GM21619 (cell line): ENCODE measurements at regions not wholly inside any gene's neighbourhood (a gene's known extent, or its start where the extent isn't known, plus 50 kb on each side); places are given as distances from the start of the nearest gene placed in this dataset.
A peak's percentile ranks its signal among the peaks of the same experiment; 100 is the strongest.

ENCODE experiments used
- ATAC-seq: cut with Tn5 transposase; IDR thresholded peaks from one replicate; pipeline ENCODE4 v1.9.1; 2021; ENCODE audit not compliant: unreplicated experiment

- ATAC-seq, result no peak
Observed at GRCh38 chr5:9927521-9927997, 297.4 kb upstream of the TAS2R1 start.

GRCh38 chr5:9927106-9927505 lies 297.0 kb upstream of the TAS2R1 start:
- no peak for ATAC-seq

- ATAC-seq, result peak; percentile 79
Observed at GRCh38 chr5:9924614-9925013, 294.5 kb upstream of the TAS2R1 start.

- no peak for ATAC-seq
Observed at GRCh38 chr5:9922719-9923118, 292.6 kb upstream of the TAS2R1 start.

GRCh38 chr5:9920697-9921096 lies 290.5 kb upstream of the TAS2R1 start:
- ATAC-seq, result no peak

- ATAC-seq, result no peak
Observed at GRCh38 chr5:9919306-9920030, 289.3 kb upstream of the TAS2R1 start.

GRCh38 chr5:9905661-9906060 lies 275.5 kb upstream of the TAS2R1 start:
- no peak for ATAC-seq

- ATAC-seq, result no peak
Observed at GRCh38 chr5:9903801-9904200, 273.6 kb upstream of the TAS2R1 start.

GRCh38 chr5:9898319-9898718 lies 268.2 kb upstream of the TAS2R1 start:
- ATAC-seq, result no peak

GRCh38 chr5:9895302-9895645 lies 265.1 kb upstream of the TAS2R1 start:
- ATAC-seq, result no peak

- ATAC-seq, result no peak
Observed at GRCh38 chr5:9894571-9895301, 264.6 kb upstream of the TAS2R1 start.

GRCh38 chr5:9892696-9893095 lies 262.5 kb upstream of the TAS2R1 start:
- no peak for ATAC-seq

GRCh38 chr5:9889511-9889910 lies 259.4 kb upstream of the TAS2R1 start:
- ATAC-seq, result no peak

- ATAC-seq, result no peak
Observed at GRCh38 chr5:9888501-9888901, 258.4 kb upstream of the TAS2R1 start.

- no peak for ATAC-seq
Observed at GRCh38 chr5:9885164-9885563, 255.0 kb upstream of the TAS2R1 start.

GRCh38 chr5:9878206-9878605 lies 248.1 kb upstream of the TAS2R1 start:
- no peak for ATAC-seq

- ATAC-seq, result no peak
Observed at GRCh38 chr5:9877488-9877887, 247.3 kb upstream of the TAS2R1 start.

GRCh38 chr5:9876451-9876850 lies 246.3 kb upstream of the TAS2R1 start:
- no peak for ATAC-seq

- no peak for ATAC-seq
Observed at GRCh38 chr5:9869616-9870288, 239.6 kb upstream of the TAS2R1 start.

GRCh38 chr5:9865574-9865973 lies 235.4 kb upstream of the TAS2R1 start:
- no peak for ATAC-seq

GRCh38 chr5:9864791-9865190 lies 234.6 kb upstream of the TAS2R1 start:
- no peak for ATAC-seq

GRCh38 chr5:9863486-9863885 lies 233.3 kb upstream of the TAS2R1 start:
- no peak for ATAC-seq
